Endothelial cell of umbilical vein (primary cell): ENCODE measurements at regions not wholly inside any gene's neighbourhood (a gene's known extent, or its start where the extent isn't known, plus 50 kb on each side); places are given as distances from the start of the nearest gene placed in this dataset.

ENCODE experiments used
- CTCF ChIP-seq, 2 donors: IDR thresholded peaks; 1 replicate in 1 of 2; 2 replicates in 1 of 2; pipeline ENCODE4 v1.5.1; 2011; ENCODE audit warnings: low read length in 2 of 2, mild to moderate bottlenecking in 2 of 2, moderate library complexity in 2 of 2, control low read depth in 1 of 2, inconsistent platforms in 1 of 2, low read depth in 1 of 2; ENCODE audit not compliant: insufficient read depth in 1 of 2; ENCODE audit errors: extremely low read depth in 1 of 2
- EZH2 ChIP-seq: IDR thresholded peaks from 2 replicates; pipeline ENCODE4 v1.6.1; 2012; ENCODE audit warnings: borderline replicate concordance, low read depth, mild to moderate bottlenecking, moderate library complexity, low read length, inconsistent platforms; ENCODE audit not compliant: severe bottlenecking
- MYC ChIP-seq: IDR thresholded peaks from one replicate; pipeline ENCODE4 v1.6.1; 2011; ENCODE audit warnings: mild to moderate bottlenecking, low read depth, low read length
- POLR2A ChIP-seq: IDR thresholded peaks from 2 replicates; pipeline ENCODE4 v1.6.1; 2012; ENCODE audit warnings: low read depth, mild to moderate bottlenecking, control low read depth, low read length
- POLR2AphosphoS5 ChIP-seq: IDR thresholded peaks from 2 replicates; pipeline ENCODE4 v1.6.1; 2012; ENCODE audit warnings: low read depth, mild to moderate bottlenecking, control low read depth, low read length, moderate library complexity; ENCODE audit not compliant: insufficient read depth

GRCh38 chr4:186807808-186808629 lies 84.4 kb upstream of the FAT1 start:
- no peak for TF ChIP-seq POLR2A
- no peak for TF ChIP-seq CTCF (IDR thresholded peaks at IDR 0.05; ENCODE audit: extremely low read depth in 1 of 2, insufficient read depth in 1 of 2, low read depth in 1 of 2, low read length in 2 of 2)
- TF ChIP-seq EZH2: no peak
- no peak for TF ChIP-seq MYC
- no peak for TF ChIP-seq POLR2AphosphoS5
